GM19351 (cell line): ENCODE measurements at regions not wholly inside any gene's neighbourhood (a gene's known extent, or its start where the extent isn't known, plus 50 kb on each side); places are given as distances from the start of the nearest gene placed in this dataset.

ENCODE experiments used
- ATAC-seq: cut with Tn5 transposase; IDR thresholded peaks from one replicate; pipeline ENCODE4 v1.9.1; 2021; ENCODE audit warnings: mild to moderate bottlenecking, moderate library complexity; ENCODE audit not compliant: unreplicated experiment

- peak; percentile 21 for ATAC-seq
Measured at GRCh38 chr13:106795847-106796246, 227.9 kb upstream of the ARGLU1 start.

GRCh38 chr13:106794117-106794516 is 226.2 kb upstream of the ARGLU1 start:
- ATAC-seq, result no peak

GRCh38 chr13:106789911-106790310 is 222.0 kb upstream of the ARGLU1 start:
- no peak for ATAC-seq

- no peak for ATAC-seq
Measured at GRCh38 chr13:106786006-106786563, 218.1 kb upstream of the ARGLU1 start.

GRCh38 chr13:106774621-106775020 is 206.7 kb upstream of the ARGLU1 start:
- no peak for ATAC-seq

- no peak for ATAC-seq
Measured at GRCh38 chr13:106772006-106772601, 204.2 kb upstream of the ARGLU1 start.

GRCh38 chr13:106768991-106769390 is 201.1 kb upstream of the ARGLU1 start:
- ATAC-seq, result no peak

GRCh38 chr13:106762708-106763107 is 194.8 kb upstream of the ARGLU1 start:
- ATAC-seq, result no peak

GRCh38 chr13:106756446-106756845 is 188.5 kb upstream of the ARGLU1 start:
- ATAC-seq, result no peak

GRCh38 chr13:106755542-106755941 is 187.6 kb upstream of the ARGLU1 start:
- no peak for ATAC-seq

- no peak for ATAC-seq
Measured at GRCh38 chr13:106753251-106753650, 185.3 kb upstream of the ARGLU1 start.

- no peak for ATAC-seq
Measured at GRCh38 chr13:106752584-106753170, 184.7 kb upstream of the ARGLU1 start.

GRCh38 chr13:106748785-106749184 is 180.8 kb upstream of the ARGLU1 start:
- ATAC-seq, result no peak

- no peak for ATAC-seq
Measured at GRCh38 chr13:106744516-106744915, 176.6 kb upstream of the ARGLU1 start.

GRCh38 chr13:106738186-106738678 is 170.3 kb upstream of the ARGLU1 start:
- no peak for ATAC-seq

GRCh38 chr13:106736941-106737340 is 169.0 kb upstream of the ARGLU1 start:
- ATAC-seq, result no peak

GRCh38 chr13:106734198-106734597 is 166.3 kb upstream of the ARGLU1 start:
- ATAC-seq, result no peak

GRCh38 chr13:106723036-106723435 is 155.1 kb upstream of the ARGLU1 start:
- no peak for ATAC-seq

- no peak for ATAC-seq
Measured at GRCh38 chr13:106722620-106723019, 154.7 kb upstream of the ARGLU1 start.

- no peak for ATAC-seq
Measured at GRCh38 chr13:106721599-106721998, 153.7 kb upstream of the ARGLU1 start.

- ATAC-seq, result no peak
Measured at GRCh38 chr13:106714271-106714982, 146.5 kb upstream of the ARGLU1 start.

- no peak for ATAC-seq
Measured at GRCh38 chr13:106712381-106712780, 144.4 kb upstream of the ARGLU1 start.
